Keratinocyte (primary cell): ENCODE measurements at regions not wholly inside any gene's neighbourhood (a gene's known extent, or its start where the extent isn't known, plus 50 kb on each side); places are given as distances from the start of the nearest gene placed in this dataset.

ENCODE experiments used
- DNase-seq: peaks from one replicate; pipeline ENCODE4 v3.0.0-alpha.2; 2011; ENCODE audit warnings: low read depth, missing footprints, low spot score
- FAIRE-seq: peaks from 2 replicates; lab custom pipeline; 2011; peaks lifted over from hg19 to GRCh38; lab: Jason Lieb, UNC
- H2AFZ ChIP-seq: 2 replicates; pipeline ENCODE4 v1.6.0; 2012; ENCODE audit warnings: low read length, control low read depth, inconsistent platforms; ENCODE audit not compliant: control insufficient read depth
- H3K27ac ChIP-seq: 2 replicates; pipeline ENCODE4 v1.5.1; 2011; ENCODE audit warnings: low read length; ENCODE audit not compliant: control insufficient read depth, insufficient read depth
- H3K27me3 ChIP-seq: 3 replicates; pipeline ENCODE4 v1.6.0; 2011; ENCODE audit warnings: low read length; ENCODE audit not compliant: control insufficient read depth, insufficient read depth; ENCODE audit errors: extremely low read depth
- H3K36me3 ChIP-seq, 2 experiments: 2 replicates in 1 of 2; 3 replicates in 1 of 2; pipeline ENCODE4 v1.5.1; 2011; ENCODE audit warnings: low read length in 2 of 2, mild to moderate bottlenecking in 1 of 2; ENCODE audit not compliant: control insufficient read depth in 2 of 2, insufficient read depth in 2 of 2; ENCODE audit errors: extremely low read depth in 1 of 2
- H3K4me1 ChIP-seq: 3 replicates; pipeline ENCODE4 v1.5.1; 2011; ENCODE audit warnings: low read length; ENCODE audit not compliant: control insufficient read depth, insufficient read depth; ENCODE audit errors: extremely low read depth
- H3K4me2 ChIP-seq: 3 replicates; pipeline ENCODE4 v1.6.0; 2011; ENCODE audit warnings: low read depth, low read length; ENCODE audit not compliant: control insufficient read depth, insufficient read depth; ENCODE audit errors: extremely low read depth
- H3K4me3 ChIP-seq, 3 experiments: fragments of 200-600 bp in 1 of 3; sonication (generic) in 1 of 3; 2 replicates in 2 of 3; 3 replicates in 1 of 3; pipeline ENCODE4 v1.5.1; 2011 to 2016; ENCODE audit warnings: low read length in 3 of 3, mild to moderate bottlenecking in 3 of 3, control low read depth in 2 of 3, inconsistent platforms in 1 of 3, low read depth in 1 of 3, mixed read lengths in 1 of 3, mixed run types in 1 of 3, moderate library complexity in 1 of 3; ENCODE audit not compliant: control insufficient read depth in 2 of 3, insufficient read depth in 2 of 3; ENCODE audit errors: extremely low read depth in 1 of 3
- H3K79me2 ChIP-seq: 2 replicates; pipeline ENCODE4 v1.6.0; 2012; ENCODE audit warnings: low read length; ENCODE audit not compliant: control insufficient read depth, insufficient read depth
- H3K9ac ChIP-seq: 3 replicates; pipeline ENCODE4 v1.6.0; 2011; ENCODE audit warnings: low read length; ENCODE audit not compliant: control insufficient read depth, insufficient read depth; ENCODE audit errors: extremely low read depth
- H3K9me1 ChIP-seq: 3 replicates; pipeline ENCODE4 v1.6.0; 2011; ENCODE audit warnings: low read length; ENCODE audit not compliant: control insufficient read depth, insufficient read depth; ENCODE audit errors: extremely low read depth
- H3K9me3 ChIP-seq: 2 replicates; pipeline ENCODE4 v1.5.1; 2012; ENCODE audit warnings: low read depth, low read length; ENCODE audit not compliant: control insufficient read depth
- H4K20me1 ChIP-seq: 3 replicates; pipeline ENCODE4 v1.6.0; 2011; ENCODE audit warnings: low read length; ENCODE audit not compliant: control insufficient read depth, insufficient read depth; ENCODE audit errors: extremely low read depth
- CTCF ChIP-seq, 3 experiments: IDR thresholded peaks in 1 of 3; conservative IDR thresholded peaks in 1 of 3; optimal IDR thresholded peaks in 1 of 3; 2 replicates in 2 of 3; 3 replicates in 1 of 3; pipeline versions ENCODE3 to v1.5.1; 2011; ENCODE audit warnings: low read length in 3 of 3, mild to moderate bottlenecking in 3 of 3, moderate library complexity in 2 of 3, control low read depth in 1 of 3, inconsistent platforms in 1 of 3; ENCODE audit not compliant: insufficient read depth in 2 of 3; ENCODE audit errors: extremely low read depth in 1 of 3
- EZH2 ChIP-seq: IDR thresholded peaks from one replicate; pipeline ENCODE4 v1.6.1; 2012; ENCODE audit warnings: inconsistent platforms, mild to moderate bottlenecking, low read length, moderate library complexity
- dilution Hi-C: fragments of 300-500 bp; cut with MboI; formaldehyde crosslinking; loops from one replicate; pipeline ENCODE4 v1.7.0; 2020; ENCODE audit warnings: low sequenced_read_pairs; ENCODE audit not compliant: extremely low pct_ligation_motif_present
- small RNA-seq, 3 experiments: library from RNA; depleted of rRNA; stranded (forward); fragments of <200 nt; gene quantifications; one replicate each; pipeline ENCODE3, GENCODE V24; 2012; ENCODE audit warnings: low read depth in 3 of 3, low replicate concordance in 1 of 3; ENCODE audit not compliant: insufficient read length in 3 of 3

GRCh38 chr9:13054389-13054788 is 225.1 kb downstream of the MPDZ start:
- H3K4me1 ChIP-seq: peaks cover 23% of the 10 kb centered on the region
- H3K4me2 ChIP-seq: peak overlapping the region; percentile 43
- H3K9me3 ChIP-seq: no peaks in the 10 kb centered on the region
- peak; percentile 92 for FAIRE-seq
- H3K27ac ChIP-seq: no peak overlapping the region
- H4K20me1 ChIP-seq: no peaks in the 10 kb centered on the region
- no peaks in the 10 kb centered on the region for H3K36me3 ChIP-seq
- no peaks in the 10 kb centered on the region for H3K9me1 ChIP-seq
- H3K27me3 ChIP-seq: no peaks in the 10 kb centered on the region
- dilution Hi-C loops: no loop called here
- no peak for DNase-seq
- H3K9ac ChIP-seq: no peak overlapping the region
- H2AFZ ChIP-seq: peak overlapping the region; percentile 24
- H3K4me3 ChIP-seq: no peak overlapping the region
- no peaks in the 10 kb centered on the region for H3K79me2 ChIP-seq
- no peak for TF ChIP-seq EZH2
- TF ChIP-seq CTCF (optimal IDR thresholded peaks at IDR 0.05 in 1 of 3, IDR thresholded peaks at IDR 0.05 in 1 of 3, conservative IDR thresholded peaks at IDR 0.05 in 1 of 3; ENCODE audit: extremely low read depth in 1 of 3, insufficient read depth in 2 of 3, low read length in 3 of 3): no peak

Small RNAs in the stretch of these regions (small RNA-seq; reads per million reads assigned to genes)
- gene RF00019: 0 reads per million in 3 experiments
